BJ (cell line): ENCODE measurements at regions not wholly inside any gene's neighbourhood (a gene's known extent, or its start where the extent isn't known, plus 50 kb on each side); places are given as distances from the start of the nearest gene placed in this dataset.
"Not testable (repeated sequence)": the region's sequence is repeated elsewhere in the genome, so short reads cannot be mapped to it uniquely, and the experiment has no call there.

Experiments used
- CTCF ChIA-PET: fragments of 350-600 bp; formaldehyde crosslinking; extraction: SDS; loops from one replicate; lab custom pipeline; 2021; ENCODE audit warnings: antibody characterized with exemption, inconsistent platforms; lab: Yijun Ruan, JAX
- POLR2A ChIA-PET: fragments of 300-600 bp; sonication (Branson Sonifier 250); formaldehyde crosslinking; extraction: SDS; loops from one replicate; lab custom pipeline; 2021; ENCODE audit warnings: antibody characterized with exemption; lab: Charles Lee
- DNase-seq: peaks from one replicate; pipeline ENCODE4 v3.0.0-alpha.2; 2011; ENCODE audit warnings: low read depth
- H3K27me3 ChIP-seq: 2 replicates; pipeline ENCODE4 v1.6.0; 2011; ENCODE audit warnings: low read length; ENCODE audit not compliant: control insufficient read depth, insufficient read depth
- H3K36me3 ChIP-seq: 2 replicates; pipeline ENCODE4 v1.5.1; 2011; ENCODE audit warnings: low read length; ENCODE audit not compliant: control insufficient read depth, insufficient read depth
- H3K4me3 ChIP-seq: 2 replicates; pipeline ENCODE4 v1.5.1; 2011; ENCODE audit warnings: low read depth, mild to moderate bottlenecking, control low read depth, low read length
- TF ChIP-seq, protein P1 (sequence below): IDR thresholded peaks from 2 replicates; pipeline ENCODE4 v1.5.1; 2011; ENCODE audit warnings: low read depth, mild to moderate bottlenecking, control low read depth, inconsistent platforms, low read length, moderate library complexity; ENCODE audit not compliant: insufficient read depth

GRCh38 chr12:19916974-19917373 lies 451.4 kb upstream of the PDE3A start:
- TF ChIP-seq, protein P1, sequence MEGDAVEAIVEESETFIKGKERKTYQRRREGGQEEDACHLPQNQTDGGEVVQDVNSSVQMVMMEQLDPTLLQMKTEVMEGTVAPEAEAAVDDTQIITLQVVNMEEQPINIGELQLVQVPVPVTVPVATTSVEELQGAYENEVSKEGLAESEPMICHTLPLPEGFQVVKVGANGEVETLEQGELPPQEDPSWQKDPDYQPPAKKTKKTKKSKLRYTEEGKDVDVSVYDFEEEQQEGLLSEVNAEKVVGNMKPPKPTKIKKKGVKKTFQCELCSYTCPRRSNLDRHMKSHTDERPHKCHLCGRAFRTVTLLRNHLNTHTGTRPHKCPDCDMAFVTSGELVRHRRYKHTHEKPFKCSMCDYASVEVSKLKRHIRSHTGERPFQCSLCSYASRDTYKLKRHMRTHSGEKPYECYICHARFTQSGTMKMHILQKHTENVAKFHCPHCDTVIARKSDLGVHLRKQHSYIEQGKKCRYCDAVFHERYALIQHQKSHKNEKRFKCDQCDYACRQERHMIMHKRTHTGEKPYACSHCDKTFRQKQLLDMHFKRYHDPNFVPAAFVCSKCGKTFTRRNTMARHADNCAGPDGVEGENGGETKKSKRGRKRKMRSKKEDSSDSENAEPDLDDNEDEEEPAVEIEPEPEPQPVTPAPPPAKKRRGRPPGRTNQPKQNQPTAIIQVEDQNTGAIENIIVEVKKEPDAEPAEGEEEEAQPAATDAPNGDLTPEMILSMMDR: no peak
- DNase-seq: no peak
- Histone ChIP-seq H3K27me3 (no peaks in the 10 kb centered on the region), H3K36me3 (no peaks in the 10 kb centered on the region), H3K4me3 (no peak overlapping the region)
- ChIA-PET CTCF (interaction anchor here (0.6 to 2.4 kb wide), 12 partner anchors 13 to 855 kb away, joined by 3 to 13 read pairs (median 5); partner anchors contain the start of gene PDE3A), POLR2A (no interaction called here)

GRCh38 chr12:19921716-19922115 lies 446.6 kb upstream of the PDE3A start:
- POLR2A ChIA-PET, H3K4me3 ChIP-seq, H3K27me3 ChIP-seq, H3K36me3 ChIP-seq, DNase-seq, CTCF ChIA-PET: not testable (repeated sequence)

DNA sequence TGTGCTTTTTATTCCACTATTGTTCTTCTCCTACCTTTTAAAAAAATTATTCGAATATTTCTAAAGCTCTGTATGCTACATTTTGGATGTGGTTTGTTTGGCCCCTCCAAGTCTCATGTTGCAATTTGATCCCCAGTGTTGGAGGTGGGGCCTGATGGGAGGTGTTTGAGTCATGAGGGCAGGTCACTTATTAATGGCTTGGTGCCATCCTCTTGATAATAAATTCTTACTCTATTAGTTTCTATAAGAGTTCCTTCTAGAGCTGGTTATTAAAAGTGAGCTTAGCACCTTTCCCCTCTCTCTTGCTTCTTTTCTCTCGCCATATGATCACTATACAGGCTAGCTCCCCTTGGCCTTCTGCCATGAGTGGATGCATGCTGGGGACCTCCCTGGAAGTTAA lies 445.6 kb upstream of the PDE3A start:
- no peak overlapping the region for H3K4me3 ChIP-seq
- no peaks in the 10 kb centered on the region for H3K36me3 ChIP-seq
- no peak for DNase-seq
- H3K27me3 ChIP-seq: no peaks in the 10 kb centered on the region
- POLR2A ChIA-PET: no interaction called here
- TF ChIP-seq, protein P1: no peak
- CTCF ChIA-PET: no interaction called here

- H3K27me3 ChIP-seq: no peaks in the 10 kb centered on the region
- DNase-seq: no peak
- CTCF ChIA-PET: interaction anchor here (0.6 kb wide), 1 partner anchor 270 kb away, joined by 3 read pairs; no protein-coding TSS in a partner anchor
- TF ChIP-seq, protein P1: no peak
- POLR2A ChIA-PET: no interaction called here
- no peaks in the 10 kb centered on the region for H3K36me3 ChIP-seq
- H3K4me3 ChIP-seq: no peak overlapping the region
Observed at GRCh38 chr12:19924360-19924759, 444.0 kb upstream of the PDE3A start.

DNA sequence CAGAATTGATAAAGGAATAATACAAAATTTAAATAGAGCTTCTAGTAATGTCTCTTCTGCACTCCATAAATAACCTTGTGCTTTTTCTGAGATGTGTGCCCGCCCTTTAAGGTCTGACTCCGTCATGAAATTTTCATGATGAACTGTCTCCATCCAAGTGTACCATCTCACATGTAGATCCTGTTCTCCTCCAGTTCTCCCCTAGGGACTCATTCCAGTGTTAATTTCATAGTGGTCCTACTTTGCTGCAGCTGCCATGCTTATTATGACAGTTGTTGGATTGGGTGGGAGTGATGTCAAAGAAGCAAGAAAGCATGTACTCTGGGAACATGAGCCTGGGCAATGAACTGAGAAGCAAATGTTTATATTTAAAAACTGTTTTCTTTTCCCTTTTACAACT lies 442.5 kb upstream of the PDE3A start:
- no peak for DNase-seq

GRCh38 chr12:19926266-19926665 lies 442.1 kb upstream of the PDE3A start:
- ChIA-PET POLR2A (no interaction called here), CTCF (no interaction called here)
- no peaks in the 10 kb centered on the region for H3K36me3 ChIP-seq
- TF ChIP-seq, protein P1: no peak
- DNase-seq: no peak
- H3K27me3 ChIP-seq: no peaks in the 10 kb centered on the region
- no peak overlapping the region for H3K4me3 ChIP-seq

More for the DNA sequence above, 442.5 kb upstream of the PDE3A start:
- Histone ChIP-seq H3K36me3 (no peaks in the 10 kb centered on the region), H3K27me3 (no peaks in the 10 kb centered on the region), H3K4me3 (no peak overlapping the region)
- ChIA-PET POLR2A (no interaction called here), CTCF (no interaction called here)
- TF ChIP-seq, protein P1: no peak
